Natural killer cell (primary cell): ENCODE measurements at regions not wholly inside any gene's neighbourhood (a gene's known extent, or its start where the extent isn't known, plus 50 kb on each side); places are given as distances from the start of the nearest gene placed in this dataset.

ENCODE experiments used
- ATAC-seq, 3 donors: fragments of 150-1000 bp in 2 of 3; fragments of 200-7000 bp in 1 of 3; cut with Tn5 transposase; 1 replicate in 1 of 3; 2 replicates in 2 of 3; pipeline ENCODE4 v1.10.0; 2021; ENCODE audit warnings: mild to moderate bottlenecking in 2 of 3, moderate library complexity in 2 of 3
- DNase-seq, 2 donors: peaks; one replicate each; pipeline versions ENCODE4 v3.0.0 to v3.0.0-alpha.2; 2013 to 2021; ENCODE audit warnings: mixed read lengths in 1 of 2
- H3K27ac ChIP-seq: one replicate; pipeline ENCODE4 v1.5.1; 2013; ENCODE audit warnings: mild to moderate bottlenecking, low read length
- H3K27me3 ChIP-seq: one replicate; pipeline ENCODE4 v1.6.1; 2013; ENCODE audit warnings: low read length; ENCODE audit not compliant: control insufficient read depth, insufficient read depth
- H3K36me3 ChIP-seq: one replicate; pipeline ENCODE4 v1.6.1; 2013; ENCODE audit warnings: low read length; ENCODE audit not compliant: control insufficient read depth, insufficient read depth
- H3K4me1 ChIP-seq: one replicate; pipeline ENCODE4 v1.6.1; 2013; ENCODE audit warnings: low read length; ENCODE audit not compliant: control insufficient read depth, insufficient read depth
- H3K4me3 ChIP-seq: one replicate; pipeline ENCODE4 v1.5.1; 2013; ENCODE audit warnings: low read length
- H3K9me3 ChIP-seq: one replicate; pipeline ENCODE4 v1.6.1; 2013; ENCODE audit warnings: low read length; ENCODE audit not compliant: control insufficient read depth, insufficient read depth
- H3K27ac Mint-ChIP-seq, 2 donors: one replicate each; pipeline ENCODE4 v1.8.0; 2022; ENCODE audit warnings: mild to moderate bottlenecking in 2 of 2, mixed read lengths in 2 of 2, moderate library complexity in 1 of 2
- H3K27me3 Mint-ChIP-seq, 2 donors: one replicate each; pipeline ENCODE4 v1.8.0; 2022; ENCODE audit warnings: low read depth in 2 of 2, mixed read lengths in 2 of 2
- H3K36me3 Mint-ChIP-seq: one replicate; pipeline ENCODE4 v1.8.0; 2022; ENCODE audit warnings: mixed read lengths
- H3K4me1 Mint-ChIP-seq, 2 donors: one replicate each; pipeline ENCODE4 v1.8.0; 2022; ENCODE audit warnings: mixed read lengths in 2 of 2
- H3K4me3 Mint-ChIP-seq: one replicate; pipeline ENCODE4 v1.8.0; 2022; ENCODE audit warnings: mild to moderate bottlenecking, moderate library complexity, mixed read lengths
- H3K9me3 Mint-ChIP-seq, 2 donors: one replicate each; pipeline ENCODE4 v1.8.0; 2022; ENCODE audit warnings: mixed read lengths in 2 of 2
- WGBS: methylation state at CpG from one replicate; pipeline ENCODE4 v1.1.7; 2013; ENCODE audit warnings: missing lambda C conversion rate; ENCODE audit not compliant: insufficient coverage; 5-methylcytosine and 5-hydroxymethylcytosine counted together
- intact Hi-C: fragments of 100-400 bp; cut with micrococcal nuclease; formaldehyde crosslinking; loops from one replicate; pipeline ENCODE4 v1.14.2; 2022
- TF ChIP-seq, protein P1 (sequence below): fragments of 200-600 bp; IDR thresholded peaks from one replicate; pipeline ENCODE4 v1.8.0; 2022; ENCODE audit warnings: antibody characterized with exemption

DNA sequence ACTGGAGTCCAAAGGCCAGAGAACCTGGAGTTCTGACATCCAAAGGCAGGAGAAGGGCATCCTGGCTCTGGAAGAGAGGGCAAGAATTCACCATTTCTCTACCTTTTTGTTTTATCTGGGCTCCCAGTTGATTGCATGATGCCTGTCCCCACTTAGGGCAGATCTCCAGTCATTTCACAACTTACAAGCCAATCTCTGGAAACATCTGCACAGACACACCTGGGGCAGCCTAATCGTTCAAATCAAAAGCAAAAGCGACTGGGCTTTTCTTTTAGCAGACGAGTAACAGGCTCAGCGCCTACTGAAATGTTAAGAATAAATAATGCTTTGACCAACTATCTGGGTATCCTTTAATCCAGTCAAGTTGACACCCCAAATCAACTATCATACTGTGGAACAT, 136.0 kb upstream of the NPY2R start:
- ATAC-seq = no peak
- intact Hi-C loops = no loop called here
- Mint-ChIP-seq H3K4me3 (no peak overlapping the region), H3K36me3 (no peaks in the 10 kb centered on the region), H3K27ac (no peak overlapping the region), H3K4me1 (no peaks in the 10 kb centered on the region), H3K9me3 (peaks cover 2 to 4% of the 10 kb centered on the region in 2 donors), H3K27me3 (no peaks in the 10 kb centered on the region)
- TF ChIP-seq, protein P1, sequence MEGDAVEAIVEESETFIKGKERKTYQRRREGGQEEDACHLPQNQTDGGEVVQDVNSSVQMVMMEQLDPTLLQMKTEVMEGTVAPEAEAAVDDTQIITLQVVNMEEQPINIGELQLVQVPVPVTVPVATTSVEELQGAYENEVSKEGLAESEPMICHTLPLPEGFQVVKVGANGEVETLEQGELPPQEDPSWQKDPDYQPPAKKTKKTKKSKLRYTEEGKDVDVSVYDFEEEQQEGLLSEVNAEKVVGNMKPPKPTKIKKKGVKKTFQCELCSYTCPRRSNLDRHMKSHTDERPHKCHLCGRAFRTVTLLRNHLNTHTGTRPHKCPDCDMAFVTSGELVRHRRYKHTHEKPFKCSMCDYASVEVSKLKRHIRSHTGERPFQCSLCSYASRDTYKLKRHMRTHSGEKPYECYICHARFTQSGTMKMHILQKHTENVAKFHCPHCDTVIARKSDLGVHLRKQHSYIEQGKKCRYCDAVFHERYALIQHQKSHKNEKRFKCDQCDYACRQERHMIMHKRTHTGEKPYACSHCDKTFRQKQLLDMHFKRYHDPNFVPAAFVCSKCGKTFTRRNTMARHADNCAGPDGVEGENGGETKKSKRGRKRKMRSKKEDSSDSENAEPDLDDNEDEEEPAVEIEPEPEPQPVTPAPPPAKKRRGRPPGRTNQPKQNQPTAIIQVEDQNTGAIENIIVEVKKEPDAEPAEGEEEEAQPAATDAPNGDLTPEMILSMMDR = no peak
- no peak for DNase-seq
- Histone ChIP-seq H3K27me3 (no peaks in the 10 kb centered on the region), H3K27ac (no peak overlapping the region), H3K36me3 (no peaks in the 10 kb centered on the region), H3K9me3 (no peaks in the 10 kb centered on the region), H3K4me3 (no peak overlapping the region), H3K4me1 (no peaks in the 10 kb centered on the region)
- 56% methylated on average over 4 of the region's 4 CpGs for WGBS

DNA sequence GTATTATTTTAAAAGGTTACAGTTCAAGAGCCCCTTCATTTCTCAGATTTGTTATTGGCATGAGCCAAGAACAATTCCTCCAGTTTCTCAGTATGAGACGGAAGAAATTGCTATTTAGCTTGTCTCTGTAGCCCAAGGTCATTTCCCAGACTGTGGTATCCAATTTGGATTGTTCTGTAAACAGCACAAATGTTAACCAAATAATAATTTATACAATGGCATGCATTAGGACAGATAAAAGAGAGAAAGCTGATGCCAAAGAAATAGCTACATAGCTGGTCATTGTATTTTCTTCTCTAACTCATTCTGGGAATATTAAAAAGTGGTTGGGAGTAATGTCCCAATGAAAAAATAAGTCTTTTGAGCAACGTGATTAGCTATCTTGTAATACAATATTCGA, 134.6 kb upstream of the NPY2R start:
- Histone ChIP-seq H3K4me3 (no peak overlapping the region), H3K27ac (no peak overlapping the region), H3K4me1 (no peaks in the 10 kb centered on the region), H3K9me3 (no peaks in the 10 kb centered on the region), H3K27me3 (no peaks in the 10 kb centered on the region), H3K36me3 (no peaks in the 10 kb centered on the region)
- H3K27me3 Mint-ChIP-seq = no peaks in the 10 kb centered on the region
- H3K9me3 Mint-ChIP-seq = peaks cover under 1 to 4% of the 10 kb centered on the region in 2 donors
- 78% methylated on average over 1 of the region's 3 CpGs for WGBS
- H3K36me3 Mint-ChIP-seq = no peaks in the 10 kb centered on the region
- no peaks in the 10 kb centered on the region for H3K4me1 Mint-ChIP-seq
- TF ChIP-seq, protein P1 = no peak
- ATAC-seq (no peak), DNase-seq (no peak)
- intact Hi-C loops = no loop called here
- no peak overlapping the region for H3K4me3 Mint-ChIP-seq
- no peak overlapping the region for H3K27ac Mint-ChIP-seq

DNA sequence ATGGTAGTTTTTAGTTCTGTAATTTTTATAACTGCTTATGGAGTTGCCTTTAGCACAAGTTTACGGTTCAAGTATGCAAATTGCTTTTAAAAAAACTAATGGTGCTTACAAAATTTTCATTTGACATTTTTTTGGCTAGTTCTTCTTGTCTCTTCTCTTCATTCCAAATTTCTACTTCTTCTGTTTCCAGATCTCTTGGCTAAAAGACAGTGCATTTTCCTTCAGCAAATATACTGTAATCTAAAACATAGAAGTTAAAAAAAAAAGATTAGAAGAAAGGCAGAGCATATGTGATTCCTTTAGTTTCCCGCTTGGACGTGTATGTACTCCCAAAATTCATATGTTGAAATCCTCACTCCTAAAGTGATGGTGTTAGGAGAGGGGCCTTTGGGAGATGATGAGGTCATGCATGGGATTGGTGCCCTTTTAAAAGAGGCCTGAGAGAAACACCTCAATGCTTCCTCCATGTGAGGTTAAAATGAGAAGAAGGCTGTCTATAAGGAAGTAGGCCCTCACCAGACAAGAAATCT, 132.1 kb upstream of the NPY2R start:
- no peaks in the 10 kb centered on the region for H3K36me3 ChIP-seq
- Mint-ChIP-seq H3K4me3 (no peak overlapping the region), H3K27ac (no peak overlapping the region), H3K36me3 (no peaks in the 10 kb centered on the region), H3K27me3 (no peaks in the 10 kb centered on the region), H3K4me1 (no peaks in the 10 kb centered on the region), H3K9me3 (peaks cover 2% of the 10 kb centered on the region in 2 donors)
- ATAC-seq = no peak
- TF ChIP-seq, protein P1 = no peak
- H3K4me1 ChIP-seq = no peaks in the 10 kb centered on the region
- DNase-seq = no peak
- WGBS = 100% methylated on average over 1 of the region's 3 CpGs
- no peaks in the 10 kb centered on the region for H3K27me3 ChIP-seq
- no peak overlapping the region for H3K27ac ChIP-seq
- no peaks in the 10 kb centered on the region for H3K9me3 ChIP-seq
- intact Hi-C loops = no loop called here
- no peak overlapping the region for H3K4me3 ChIP-seq
